GM12873 (cell line): ENCODE measurements at regions not wholly inside any gene's neighbourhood (a gene's known extent, or its start where the extent isn't known, plus 50 kb on each side); places are given as distances from the start of the nearest gene placed in this dataset.

ENCODE experiments used
- TF ChIP-seq, protein P1 (sequence below): IDR thresholded peaks from 2 replicates; pipeline ENCODE4 v1.5.1; 2012; ENCODE audit warnings: low read depth, mild to moderate bottlenecking, moderate library complexity, low read length, control low read depth; ENCODE audit not compliant: insufficient read depth; ENCODE audit errors: missing control alignments

DNA sequence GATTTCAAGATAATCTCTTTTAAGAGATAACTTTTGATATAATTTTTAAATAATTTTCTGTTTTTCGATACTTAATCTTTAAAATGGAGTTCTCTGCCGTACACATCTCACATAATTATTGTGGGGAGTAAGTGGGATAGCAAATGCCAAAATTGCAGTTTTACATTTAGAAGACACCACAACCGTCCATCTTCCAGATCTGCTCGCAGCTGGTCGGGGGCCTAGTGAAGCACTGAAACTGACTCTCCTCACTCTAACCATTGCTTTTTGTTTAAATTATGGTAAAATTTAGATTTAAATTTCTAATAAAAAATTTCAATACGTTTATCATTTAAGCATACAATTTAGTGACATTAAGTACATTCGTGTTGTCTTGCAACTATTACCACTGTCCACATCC lies 94.2 kb downstream of the PRR15 start:
- TF ChIP-seq, protein P1, sequence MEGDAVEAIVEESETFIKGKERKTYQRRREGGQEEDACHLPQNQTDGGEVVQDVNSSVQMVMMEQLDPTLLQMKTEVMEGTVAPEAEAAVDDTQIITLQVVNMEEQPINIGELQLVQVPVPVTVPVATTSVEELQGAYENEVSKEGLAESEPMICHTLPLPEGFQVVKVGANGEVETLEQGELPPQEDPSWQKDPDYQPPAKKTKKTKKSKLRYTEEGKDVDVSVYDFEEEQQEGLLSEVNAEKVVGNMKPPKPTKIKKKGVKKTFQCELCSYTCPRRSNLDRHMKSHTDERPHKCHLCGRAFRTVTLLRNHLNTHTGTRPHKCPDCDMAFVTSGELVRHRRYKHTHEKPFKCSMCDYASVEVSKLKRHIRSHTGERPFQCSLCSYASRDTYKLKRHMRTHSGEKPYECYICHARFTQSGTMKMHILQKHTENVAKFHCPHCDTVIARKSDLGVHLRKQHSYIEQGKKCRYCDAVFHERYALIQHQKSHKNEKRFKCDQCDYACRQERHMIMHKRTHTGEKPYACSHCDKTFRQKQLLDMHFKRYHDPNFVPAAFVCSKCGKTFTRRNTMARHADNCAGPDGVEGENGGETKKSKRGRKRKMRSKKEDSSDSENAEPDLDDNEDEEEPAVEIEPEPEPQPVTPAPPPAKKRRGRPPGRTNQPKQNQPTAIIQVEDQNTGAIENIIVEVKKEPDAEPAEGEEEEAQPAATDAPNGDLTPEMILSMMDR = no peak

DNA sequence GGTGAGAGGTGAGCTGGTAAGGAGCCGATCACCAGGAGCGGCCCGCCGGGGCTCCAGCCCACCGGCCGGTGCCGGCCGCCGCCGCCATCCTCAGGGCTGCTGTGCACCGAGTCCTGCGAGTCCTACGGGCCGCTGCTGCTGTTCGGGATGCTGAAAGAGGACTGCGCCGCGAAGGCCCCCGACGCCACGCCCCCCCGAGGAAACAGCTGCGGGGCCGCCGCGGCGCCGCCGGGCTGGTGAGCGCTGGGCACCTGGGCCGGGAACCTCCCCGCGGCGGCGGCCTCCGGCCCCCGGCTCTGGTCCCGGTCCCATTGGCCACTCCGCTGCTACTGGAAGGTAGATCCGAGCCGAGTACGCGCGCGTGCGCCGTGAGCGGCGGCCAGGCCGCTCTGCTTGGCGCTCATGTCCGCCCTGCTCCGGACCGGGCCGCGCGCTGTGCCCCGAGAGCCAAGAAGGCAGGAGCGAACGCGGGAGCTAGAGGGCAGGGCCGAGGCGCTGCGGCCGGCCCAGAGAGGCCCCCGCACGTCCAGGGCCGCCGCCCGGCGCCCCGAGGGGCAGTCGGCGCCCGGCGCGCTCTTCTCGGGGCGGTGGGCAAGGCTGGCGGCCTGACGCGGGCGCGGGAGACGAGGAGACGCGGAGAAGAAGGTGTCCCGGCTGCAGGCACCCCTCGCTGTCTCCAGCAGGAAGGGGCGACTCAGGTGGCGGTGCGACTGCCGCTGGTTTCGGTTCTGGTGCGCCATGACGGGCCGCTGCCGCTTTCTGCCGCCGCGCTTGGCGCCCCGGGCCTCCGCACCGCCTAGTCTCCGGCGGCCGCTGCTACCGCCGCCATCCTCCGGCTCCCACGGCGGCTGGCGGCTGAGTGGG lies 121.3 kb upstream of the WIPF3 start:
- TF ChIP-seq, protein P1 = no peak

DNA sequence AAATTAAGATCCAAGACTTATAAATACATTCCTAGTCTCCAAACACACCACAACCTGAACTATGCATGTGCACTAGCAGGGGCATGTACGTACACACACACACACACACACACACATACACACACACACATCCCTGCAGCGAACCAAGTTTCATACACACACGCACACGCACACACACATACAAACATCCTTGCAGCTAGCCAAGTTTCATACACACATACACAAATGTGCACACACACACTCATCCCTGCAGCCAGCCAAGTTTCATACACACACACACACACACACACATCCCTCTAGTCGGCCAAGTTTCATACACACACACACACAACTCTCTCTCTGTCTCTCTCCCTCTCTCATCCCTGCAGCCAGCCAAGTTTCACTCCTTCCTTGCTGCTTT lies 82.7 kb upstream of the WIPF3 start:
- TF ChIP-seq, protein P1 = no peak

DNA sequence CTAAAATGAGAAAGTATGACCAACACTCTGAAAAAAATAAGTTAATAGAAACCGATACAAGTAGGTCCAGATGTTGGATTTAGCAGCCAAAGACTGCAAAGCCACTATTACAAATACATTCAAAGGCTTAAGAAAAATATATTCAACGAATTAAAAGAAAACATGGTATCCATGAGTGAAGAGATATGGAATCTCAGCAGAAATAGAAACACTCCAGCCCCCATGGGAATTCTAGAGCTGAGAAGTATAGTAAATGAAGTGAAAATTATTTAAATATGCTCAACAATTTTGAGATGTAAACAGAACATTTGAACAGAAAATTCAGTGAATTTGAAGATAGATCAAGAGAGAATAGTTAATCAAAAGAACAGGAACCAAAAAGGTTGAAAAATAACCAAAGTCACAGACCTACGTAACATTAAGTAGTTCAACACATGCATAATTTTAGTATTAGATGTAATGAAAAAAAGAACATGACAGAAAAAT lies 72.0 kb upstream of the WIPF3 start:
- TF ChIP-seq, protein P1 = no peak

DNA sequence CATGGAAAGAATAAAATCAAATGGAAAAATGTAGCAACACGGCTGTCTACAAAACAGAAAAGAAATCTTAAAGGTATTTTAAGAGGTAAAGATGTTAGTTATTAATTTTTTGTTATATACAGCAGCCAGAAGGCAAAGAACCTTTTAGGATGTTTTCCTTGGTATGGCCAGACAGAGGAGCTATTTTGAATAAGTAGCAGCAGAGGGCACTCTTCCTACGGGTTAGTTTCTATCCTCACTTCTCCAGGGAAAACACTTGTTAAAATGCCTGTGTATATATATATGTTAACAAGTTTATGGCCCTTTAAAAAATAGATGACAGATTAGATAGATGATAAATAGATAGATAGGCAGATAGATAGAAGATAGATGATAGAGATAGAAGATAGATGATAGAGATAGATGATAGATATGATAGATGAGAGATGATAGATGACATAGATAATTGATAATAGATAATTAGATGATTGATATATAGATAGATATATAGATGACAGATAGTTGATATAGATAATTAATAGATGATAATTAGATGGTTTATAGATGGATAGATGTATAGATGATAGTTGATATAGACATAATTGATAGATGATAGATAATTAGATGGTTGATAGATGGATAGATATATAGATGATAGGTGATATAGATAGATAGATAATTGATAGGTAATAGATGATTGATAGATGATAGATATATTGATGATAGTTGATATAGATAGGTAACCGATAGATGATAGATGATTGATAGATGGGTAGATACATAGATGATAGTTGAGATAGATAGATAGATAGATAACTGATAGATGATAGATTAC lies 57.8 kb upstream of the WIPF3 start:
- TF ChIP-seq, protein P1 = peak; percentile 24

DNA sequence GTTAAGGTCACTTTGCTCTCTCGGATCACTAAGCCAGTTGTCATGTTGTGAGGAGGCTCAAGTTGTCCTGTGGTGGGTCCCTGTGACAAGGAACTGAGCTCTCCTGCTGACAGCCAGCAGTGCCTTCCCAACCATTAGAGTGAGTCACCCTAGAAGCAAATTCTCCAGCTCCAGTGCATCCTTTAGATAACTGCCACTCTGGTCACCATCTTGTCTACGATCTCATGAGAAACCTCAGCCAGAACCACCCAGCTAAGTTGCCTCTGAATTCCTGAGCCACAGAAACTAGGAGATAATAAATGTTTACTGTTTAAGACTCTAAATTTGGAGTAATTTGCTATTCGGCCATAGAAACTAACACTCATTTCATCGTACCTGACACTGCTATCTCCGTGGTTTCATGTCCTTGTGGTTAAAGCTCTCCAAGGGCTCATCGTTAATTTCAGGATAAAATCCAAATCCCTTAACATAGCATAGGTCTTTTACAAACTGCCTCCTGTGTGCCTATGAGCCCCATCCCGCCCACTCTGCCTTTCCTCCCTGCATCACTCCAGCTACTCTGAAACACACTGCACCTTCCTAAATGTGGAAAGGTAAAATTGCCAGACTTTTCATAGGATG lies 56.5 kb upstream of the WIPF3 start:
- TF ChIP-seq, protein P1 = no peak
